Thoracic aorta (tissue), 2 donors: ENCODE measurements at regions not wholly inside any gene's neighbourhood (a gene's known extent, or its start where the extent isn't known, plus 50 kb on each side); places are given as distances from the start of the nearest gene placed in this dataset.

ENCODE experiments used
- ATAC-seq: fragments of 150-250 bp; one replicate; pipeline ENCODE4 v1.8.0; 2017; ENCODE audit warnings: low read depth; ENCODE audit not compliant: insufficient number of reproducible peaks, low FRiP score
- DNase-seq: peaks from one replicate; pipeline ENCODE4 v3.0.0-alpha.2; 2020; ENCODE audit warnings: low spot score
- H3K27ac ChIP-seq, 2 donors: fragments of 200-600 bp; sonication (generic); 1 replicate in 1 of 2; 2 replicates in 1 of 2; pipeline ENCODE4 v1.5.1; 2016; ENCODE audit warnings: mild to moderate bottlenecking in 2 of 2, moderate library complexity in 2 of 2
- H3K27me3 ChIP-seq: fragments of 200-600 bp; sonication (generic); replicated peaks from 2 replicates; pipeline ENCODE4 v1.6.0; 2016; ENCODE audit warnings: mild to moderate bottlenecking; ENCODE audit not compliant: insufficient read depth
- H3K36me3 ChIP-seq: fragments of 200-600 bp; sonication (generic); one replicate; pipeline ENCODE4 v1.5.1; 2016
- H3K4me1 ChIP-seq, 2 donors: fragments of 200-600 bp; sonication (generic); 1 replicate in 1 of 2; 2 replicates in 1 of 2; pipeline versions ENCODE4 v1.5.1 to v1.6.0; 2016; ENCODE audit warnings: low read depth in 2 of 2, mild to moderate bottlenecking in 1 of 2; ENCODE audit not compliant: control insufficient read depth in 1 of 2
- H3K4me3 ChIP-seq: fragments of 200-600 bp; sonication (generic); 2 replicates; pipeline ENCODE4 v1.5.1; 2016; ENCODE audit warnings: mild to moderate bottlenecking
- H3K9me3 ChIP-seq: fragments of 200-600 bp; sonication (generic); 2 replicates; pipeline ENCODE4 v1.5.1; 2016
- TF ChIP-seq, protein P1 (sequence below): fragments of 200-600 bp; sonication (generic); IDR thresholded peaks from one replicate; pipeline ENCODE4 v1.5.1; 2019; ENCODE audit warnings: antibody characterized with exemption

DNA sequence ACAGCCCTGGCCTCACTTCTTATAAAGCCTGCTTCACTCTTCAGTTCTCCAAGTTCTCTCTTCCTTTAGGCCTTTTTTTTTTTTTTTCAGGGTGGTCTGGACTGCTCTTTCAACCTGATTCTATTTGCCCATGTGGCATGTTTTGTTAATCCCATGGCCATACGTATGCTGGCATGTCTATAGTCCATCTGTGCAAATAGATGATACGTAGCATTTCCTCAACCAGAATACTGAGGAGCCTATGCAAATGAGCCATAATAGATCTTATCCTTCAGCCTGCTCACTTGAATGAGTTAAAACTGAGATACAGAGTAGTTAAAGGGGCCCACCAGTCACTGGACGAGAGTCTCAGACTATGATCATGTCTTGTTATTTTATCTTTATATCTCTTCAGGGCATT lies 265.2 kb upstream of the CXCR4 start:
- DNase-seq (no peak), ATAC-seq (no peak)

DNA sequence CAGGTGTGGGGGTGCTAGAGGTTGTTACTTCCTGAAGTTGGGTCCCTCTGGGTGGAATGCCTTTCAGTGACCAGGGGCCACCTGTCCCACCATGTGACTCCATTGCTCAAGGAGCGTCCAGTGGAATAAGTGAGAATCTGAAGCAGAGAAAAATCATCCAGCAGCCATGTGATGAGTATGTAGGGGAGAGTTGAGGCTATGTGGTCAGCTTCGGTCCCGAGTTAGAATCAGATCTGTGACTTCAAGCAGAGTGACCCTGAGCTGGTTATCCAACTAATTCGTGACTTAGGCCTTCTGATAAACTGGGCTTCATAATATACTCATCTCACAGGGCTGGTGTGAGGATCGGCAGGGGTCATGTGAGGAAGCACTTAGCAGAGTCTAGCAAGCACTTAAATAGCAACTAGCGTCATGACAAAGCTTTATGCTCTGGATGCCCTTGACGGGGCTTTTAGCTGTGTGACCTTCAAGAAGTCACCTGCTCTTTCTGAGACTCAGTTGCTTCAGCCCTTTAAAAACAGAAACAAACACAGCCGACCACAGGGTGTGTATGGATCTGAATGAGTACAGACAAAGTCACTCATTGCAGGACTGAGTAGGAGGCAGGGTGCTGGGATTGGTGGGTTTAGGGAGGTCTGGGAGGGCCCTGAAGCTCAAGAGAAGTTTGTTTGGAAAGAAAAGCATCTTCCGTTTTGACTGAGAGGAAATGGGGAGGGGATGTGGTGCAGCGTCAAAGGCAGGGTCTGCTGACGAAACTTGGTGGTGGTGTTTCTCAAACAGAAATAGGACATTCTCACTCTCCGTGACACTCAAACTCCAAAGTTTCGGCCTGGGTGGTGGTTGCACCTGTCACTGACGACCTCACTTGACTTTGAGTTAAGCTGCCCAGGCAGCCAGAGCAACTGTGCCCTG lies 264.0 kb upstream of the CXCR4 start:
- Histone ChIP-seq H3K4me3 (no peak overlapping the region), H3K27ac (no peak overlapping the region), H3K27me3 (no peaks in the 10 kb centered on the region), H3K9me3 (no peaks in the 10 kb centered on the region), H3K4me1 (no peaks in the 10 kb centered on the region), H3K36me3 (no peaks in the 10 kb centered on the region)
- DNase-seq (no peak), ATAC-seq (no peak)
- TF ChIP-seq, protein P1, sequence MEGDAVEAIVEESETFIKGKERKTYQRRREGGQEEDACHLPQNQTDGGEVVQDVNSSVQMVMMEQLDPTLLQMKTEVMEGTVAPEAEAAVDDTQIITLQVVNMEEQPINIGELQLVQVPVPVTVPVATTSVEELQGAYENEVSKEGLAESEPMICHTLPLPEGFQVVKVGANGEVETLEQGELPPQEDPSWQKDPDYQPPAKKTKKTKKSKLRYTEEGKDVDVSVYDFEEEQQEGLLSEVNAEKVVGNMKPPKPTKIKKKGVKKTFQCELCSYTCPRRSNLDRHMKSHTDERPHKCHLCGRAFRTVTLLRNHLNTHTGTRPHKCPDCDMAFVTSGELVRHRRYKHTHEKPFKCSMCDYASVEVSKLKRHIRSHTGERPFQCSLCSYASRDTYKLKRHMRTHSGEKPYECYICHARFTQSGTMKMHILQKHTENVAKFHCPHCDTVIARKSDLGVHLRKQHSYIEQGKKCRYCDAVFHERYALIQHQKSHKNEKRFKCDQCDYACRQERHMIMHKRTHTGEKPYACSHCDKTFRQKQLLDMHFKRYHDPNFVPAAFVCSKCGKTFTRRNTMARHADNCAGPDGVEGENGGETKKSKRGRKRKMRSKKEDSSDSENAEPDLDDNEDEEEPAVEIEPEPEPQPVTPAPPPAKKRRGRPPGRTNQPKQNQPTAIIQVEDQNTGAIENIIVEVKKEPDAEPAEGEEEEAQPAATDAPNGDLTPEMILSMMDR = no peak

More for the DNA sequence above, 265.2 kb upstream of the CXCR4 start:
- no peaks in the 10 kb centered on the region for H3K27me3 ChIP-seq
- no peaks in the 10 kb centered on the region for H3K36me3 ChIP-seq
- H3K27ac ChIP-seq = no peak overlapping the region
- no peak overlapping the region for H3K4me3 ChIP-seq
- no peaks in the 10 kb centered on the region for H3K9me3 ChIP-seq
- TF ChIP-seq, protein P1 = no peak
- H3K4me1 ChIP-seq = no peaks in the 10 kb centered on the region

DNA sequence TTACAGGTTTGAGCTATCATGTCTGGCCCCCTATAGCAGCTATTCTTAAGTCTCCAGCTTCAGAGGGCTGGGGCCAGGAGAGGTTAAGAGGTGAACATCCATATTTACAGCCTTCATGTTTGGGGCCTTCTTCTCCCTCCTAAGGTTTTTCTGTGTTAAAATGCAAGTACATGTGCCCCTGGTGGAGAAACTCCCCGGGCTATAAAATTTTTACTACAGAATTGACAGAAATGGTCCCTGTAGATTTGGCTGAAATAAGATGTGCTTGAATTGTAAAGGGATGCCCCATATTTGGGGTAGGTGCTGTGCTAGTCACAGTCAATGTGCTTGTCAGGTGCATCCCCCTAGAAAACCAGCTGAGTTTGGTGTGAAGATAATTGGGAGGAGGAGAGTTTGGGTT lies 263.3 kb upstream of the CXCR4 start:
- no peak overlapping the region for H3K27ac ChIP-seq

DNA sequence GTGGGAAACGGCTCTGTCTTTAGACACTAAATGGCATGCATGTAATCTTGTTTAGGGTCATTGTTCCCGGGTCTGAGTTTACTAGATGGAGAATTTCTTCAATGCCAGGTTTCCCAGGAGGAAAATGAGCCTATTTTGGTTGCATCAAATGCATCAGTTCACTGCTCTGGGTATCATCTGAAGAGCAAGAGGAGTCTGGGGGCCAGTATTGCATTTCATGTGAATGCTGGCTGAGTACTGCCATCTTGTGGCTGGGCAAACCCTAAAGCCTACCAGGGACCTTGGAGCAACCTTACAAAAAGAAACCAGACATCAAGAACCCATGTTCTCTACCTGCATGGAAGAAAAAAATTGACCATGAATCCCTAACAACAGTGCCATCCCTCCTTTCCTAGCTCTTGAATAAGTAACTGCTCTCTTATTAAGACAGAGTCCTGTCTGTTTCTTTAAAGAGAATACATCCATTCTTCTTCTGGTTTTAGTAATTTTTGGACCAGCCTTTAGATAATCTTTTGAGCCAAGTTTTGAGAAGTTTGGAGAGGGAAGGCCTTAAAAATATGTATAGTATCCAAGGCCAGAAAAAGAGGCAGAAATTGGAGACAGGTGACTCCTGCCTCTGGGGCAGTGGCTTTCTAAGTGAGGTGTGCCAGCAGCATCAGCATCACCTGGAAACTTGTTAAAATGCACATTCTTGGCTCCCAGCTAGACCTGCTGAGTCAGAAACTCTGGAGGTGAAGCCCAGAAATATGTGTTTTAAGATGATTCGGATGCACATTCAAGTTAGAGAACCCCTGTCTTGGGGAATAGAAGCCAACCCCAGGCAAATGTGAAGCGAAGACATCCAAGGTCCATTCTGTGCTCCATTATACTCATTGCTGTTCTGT lies 261.0 kb upstream of the CXCR4 start:
- H3K27me3 ChIP-seq = no peaks in the 10 kb centered on the region
- DNase-seq = no peak
- no peaks in the 10 kb centered on the region for H3K9me3 ChIP-seq
- TF ChIP-seq, protein P1 = no peak
- H3K4me3 ChIP-seq = no peak overlapping the region
- no peaks in the 10 kb centered on the region for H3K4me1 ChIP-seq
- H3K36me3 ChIP-seq = no peaks in the 10 kb centered on the region
- no peak for ATAC-seq
- H3K27ac ChIP-seq = no peak overlapping the region

More for the DNA sequence above, 263.3 kb upstream of the CXCR4 start:
- Histone ChIP-seq H3K4me3 (no peak overlapping the region), H3K4me1 (no peaks in the 10 kb centered on the region), H3K9me3 (no peaks in the 10 kb centered on the region), H3K36me3 (no peaks in the 10 kb centered on the region), H3K27me3 (no peaks in the 10 kb centered on the region)
- TF ChIP-seq, protein P1 = no peak
- no peak for DNase-seq
- ATAC-seq = no peak
